A673 (cell line): ENCODE measurements at regions not wholly inside any gene's neighbourhood (a gene's known extent, or its start where the extent isn't known, plus 50 kb on each side); places are given as distances from the start of the nearest gene placed in this dataset.

ENCODE experiments used
- BruUV-seq: library from RNA; stranded (reverse); fragments of 400-500 nt; replicated peaks from 2 replicates; lab custom pipeline; 2021; lab: Mats Ljungman, UMichigan
- CTCF ChIA-PET: fragments of 300-600 bp; sonication (Branson Sonifier 250); formaldehyde crosslinking; loops from one replicate; lab custom pipeline; 2022; ENCODE audit warnings: antibody characterized with exemption; lab: Charles Lee
- POLR2A ChIA-PET: fragments of 300-600 bp; sonication (Branson Sonifier 250); formaldehyde crosslinking; loops from one replicate; lab custom pipeline; 2022; ENCODE audit warnings: antibody characterized with exemption; ENCODE audit not compliant: low non-redundant PET; lab: Charles Lee
- DNase-seq: peaks from one replicate; pipeline ENCODE4 v3.0.0-alpha.2; 2015; ENCODE audit warnings: low spot score
- H3K27ac ChIP-seq: fragments of 200-600 bp; sonication (generic); 2 replicates; pipeline ENCODE4 v1.5.1; 2016; ENCODE audit warnings: mixed run types, low read depth, mild to moderate bottlenecking, mixed read lengths, antibody characterized with exemption, low read length; ENCODE audit not compliant: poor library complexity, severe bottlenecking
- H3K27me3 ChIP-seq: fragments of 200-600 bp; sonication (generic); replicated peaks from 2 replicates; pipeline ENCODE4 v1.6.1; 2017; ENCODE audit warnings: mixed run types, low read depth, mild to moderate bottlenecking, mixed read lengths, antibody characterized with exemption, low read length; ENCODE audit not compliant: insufficient read depth, poor library complexity
- H3K36me3 ChIP-seq: fragments of 200-600 bp; sonication (generic); 2 replicates; pipeline ENCODE4 v1.6.1; 2016; ENCODE audit warnings: mixed run types, mild to moderate bottlenecking, mixed read lengths, antibody characterized with exemption, low read length; ENCODE audit not compliant: insufficient read depth, poor library complexity, severe bottlenecking
- H3K4me1 ChIP-seq: fragments of 200-600 bp; sonication (generic); 2 replicates; pipeline ENCODE4 v1.6.1; 2017; ENCODE audit warnings: mixed run types, mild to moderate bottlenecking, mixed read lengths, antibody characterized with exemption, low read length; ENCODE audit not compliant: insufficient read depth, poor library complexity, severe bottlenecking
- H3K4me3 ChIP-seq: fragments of 200-600 bp; sonication (generic); 2 replicates; pipeline ENCODE4 v1.5.1; 2016; ENCODE audit warnings: low read depth, mixed run types, mild to moderate bottlenecking, mixed read lengths, low read length; ENCODE audit not compliant: poor library complexity, severe bottlenecking
- H3K9me3 ChIP-seq: fragments of 200-600 bp; sonication (generic); 2 replicates; pipeline ENCODE4 v1.6.1; 2016; ENCODE audit warnings: mixed run types, low read depth, mild to moderate bottlenecking, mixed read lengths, antibody characterized with exemption, low read length; ENCODE audit not compliant: poor library complexity, severe bottlenecking
- CTCF ChIP-seq: fragments of 300-800, 200-600 bp; sonication (generic); conservative IDR thresholded peaks from 2 replicates; pipeline ENCODE4 v1.5.1; 2017; ENCODE audit warnings: low read depth, mild to moderate bottlenecking, antibody characterized with exemption, low read length, moderate library complexity, mixed read lengths
- EZH2 ChIP-seq: fragments of 200-600 bp; sonication (generic); IDR thresholded peaks from 2 replicates; pipeline ENCODE4 v1.6.1; 2017; ENCODE audit warnings: borderline replicate concordance, low read depth, mild to moderate bottlenecking, mixed read lengths, antibody characterized with exemption, low read length; ENCODE audit not compliant: poor library complexity, severe bottlenecking
- intact Hi-C: fragments of 100-400 bp; cut with micrococcal nuclease; formaldehyde crosslinking; loops from one replicate; pipeline ENCODE4 v1.10.0; 2022; ENCODE audit not compliant: unreplicated experiment

- Histone ChIP-seq H3K27me3 (no peaks in the 10 kb centered on the region), H3K4me1 (no peaks in the 10 kb centered on the region), H3K27ac (no peak overlapping the region), H3K4me3 (no peak overlapping the region), H3K9me3 (no peaks in the 10 kb centered on the region), H3K36me3 (no peaks in the 10 kb centered on the region)
- BruUV-seq, result no TSS peak
- ChIA-PET CTCF (no interaction called here), POLR2A (no interaction called here)
- no peak for DNase-seq
- intact Hi-C loops, result no loop called here
- TF ChIP-seq CTCF, result no peak
- no peak for TF ChIP-seq EZH2
Measured at GRCh38 chr7:17171427-17171826, 127.0 kb upstream of the AHR start.

GRCh38 chr7:17176371-17177032 lies 122.0 kb upstream of the AHR start:
- H3K36me3 ChIP-seq, result no peaks in the 10 kb centered on the region
- H3K27ac ChIP-seq, result no peak overlapping the region
- CTCF ChIA-PET, result interaction anchor here (0.6 kb wide), 1 partner anchor 36 kb away, joined by 3 read pairs; no protein-coding TSS in a partner anchor
- no peaks in the 10 kb centered on the region for H3K9me3 ChIP-seq
- intact Hi-C loops, result no loop called here
- no peaks in the 10 kb centered on the region for H3K27me3 ChIP-seq
- no peak overlapping the region for H3K4me3 ChIP-seq
- TF ChIP-seq EZH2 (no peak), CTCF (no peak)
- POLR2A ChIA-PET, result no interaction called here
- no TSS peak for BruUV-seq
- H3K4me1 ChIP-seq, result no peaks in the 10 kb centered on the region
- DNase-seq, result no peak

GRCh38 chr7:17178545-17178944 lies 119.9 kb upstream of the AHR start:
- DNase-seq, result no peak
- CTCF ChIA-PET, result no interaction called here
- intact Hi-C loops, result no loop called here
- Histone ChIP-seq H3K36me3 (no peaks in the 10 kb centered on the region), H3K27ac (no peak overlapping the region), H3K27me3 (no peaks in the 10 kb centered on the region), H3K9me3 (no peaks in the 10 kb centered on the region), H3K4me1 (peaks cover 4% of the 10 kb centered on the region), H3K4me3 (no peak overlapping the region)
- BruUV-seq, result no TSS peak
- POLR2A ChIA-PET, result no interaction called here
- no peak for TF ChIP-seq CTCF
- TF ChIP-seq EZH2, result no peak
